Smooth muscle cell (in vitro differentiated cells): ENCODE measurements at regions not wholly inside any gene's neighbourhood (a gene's known extent, or its start where the extent isn't known, plus 50 kb on each side); places are given as distances from the start of the nearest gene placed in this dataset.
A peak's percentile ranks its signal among the peaks of the same experiment; 100 is the strongest.

Experiments used
- DNase-seq: peaks from one replicate; lab custom pipeline; 2025; ENCODE audit not compliant: unreplicated experiment; lab: John Stamatoyannopoulos, UW
- H2AFZ ChIP-seq: fragments of 200-600 bp; sonication (generic); 2 replicates; pipeline ENCODE4 v1.6.0; 2016; ENCODE audit warnings: antibody characterized with exemption, low read depth, mild to moderate bottlenecking
- H3F3A ChIP-seq: fragments of 200-600 bp; sonication (generic); 2 replicates; pipeline ENCODE4 v1.6.0; 2017; ENCODE audit warnings: antibody characterized with exemption, low read depth
- H3K27ac ChIP-seq: fragments of 200-600 bp; sonication (generic); 2 replicates; pipeline ENCODE4 v1.5.1; 2016; ENCODE audit warnings: low read depth, mild to moderate bottlenecking
- H3K27me3 ChIP-seq: fragments of 200-600 bp; sonication (generic); 2 replicates; pipeline ENCODE4 v1.6.1; 2016; ENCODE audit warnings: low read depth, mild to moderate bottlenecking
- H3K36me3 ChIP-seq: fragments of 200-600 bp; sonication (generic); 2 replicates; pipeline ENCODE4 v1.5.1; 2016; ENCODE audit warnings: low read depth
- H3K4me1 ChIP-seq: fragments of 200-600 bp; sonication (generic); 2 replicates; pipeline ENCODE4 v1.5.1; 2016; ENCODE audit warnings: low read depth
- H3K4me2 ChIP-seq: fragments of 200-600 bp; sonication (generic); 2 replicates; pipeline ENCODE4 v1.6.0; 2016; ENCODE audit warnings: mild to moderate bottlenecking
- H3K4me3 ChIP-seq: fragments of 200-600 bp; sonication (generic); 2 replicates; pipeline ENCODE4 v1.5.1; 2016; ENCODE audit warnings: mild to moderate bottlenecking
- H3K79me2 ChIP-seq: fragments of 200-600 bp; sonication (generic); 2 replicates; pipeline ENCODE4 v1.6.0; 2016; ENCODE audit warnings: low read depth, mild to moderate bottlenecking
- H3K9ac ChIP-seq: fragments of 200-600 bp; sonication (generic); 2 replicates; pipeline ENCODE4 v1.6.0; 2016; ENCODE audit warnings: low read depth
- H3K9me3 ChIP-seq: fragments of 200-600 bp; sonication (generic); replicated peaks from 2 replicates; pipeline ENCODE4 v1.5.1; 2016; ENCODE audit warnings: low read depth
- H4K20me1 ChIP-seq: fragments of 200-600 bp; sonication (generic); 2 replicates; pipeline ENCODE4 v1.6.0; 2016; ENCODE audit warnings: low read depth
- CTCF ChIP-seq: fragments of 200-600 bp; sonication (generic); IDR thresholded peaks from 2 replicates; pipeline ENCODE4 v1.5.1; 2017; ENCODE audit warnings: borderline replicate concordance, mild to moderate bottlenecking, antibody characterized with exemption; ENCODE audit not compliant: insufficient read depth, poor library complexity, severe bottlenecking
- WGBS: methylation state at CpG from one replicate; pipeline ENCODE4 v1.1.7; 2016; ENCODE audit warnings: low lambda C conversion rate; 5-methylcytosine and 5-hydroxymethylcytosine counted together

GRCh38 chr12:115306380-115306779, 622.4 kb upstream of the TBX3 start:
- 85% methylated on average over 4 of the region's 4 CpGs for WGBS
- H3K4me1 ChIP-seq = peaks cover 4% of the 10 kb centered on the region
- no peak for DNase-seq

GRCh38 chr12:115305867-115306266, 621.9 kb upstream of the TBX3 start:
- Histone ChIP-seq H3K79me2 (no peaks in the 10 kb centered on the region), H3F3A (peaks cover 12% of the 10 kb centered on the region), H2AFZ (no peak overlapping the region), H3K4me1 (peaks cover 4% of the 10 kb centered on the region), H3K27me3 (no peaks in the 10 kb centered on the region), H3K4me2 (no peak overlapping the region), H3K9ac (no peak overlapping the region), H3K36me3 (no peaks in the 10 kb centered on the region), H3K9me3 (no peaks in the 10 kb centered on the region), H3K27ac (no peak overlapping the region), H3K4me3 (no peak overlapping the region), H4K20me1 (no peaks in the 10 kb centered on the region)
- 53% methylated on average over 3 of the region's 3 CpGs for WGBS
- no peak for DNase-seq
- TF ChIP-seq CTCF = no peak

More at GRCh38 chr12:115306380-115306779, 622.4 kb upstream of the TBX3 start:
- Histone ChIP-seq H3K9ac (no peak overlapping the region), H3F3A (peaks cover 12% of the 10 kb centered on the region), H3K4me3 (no peak overlapping the region), H3K9me3 (no peaks in the 10 kb centered on the region), H3K79me2 (no peaks in the 10 kb centered on the region), H3K36me3 (no peaks in the 10 kb centered on the region), H3K27me3 (no peaks in the 10 kb centered on the region), H2AFZ (no peak overlapping the region), H3K4me2 (no peak overlapping the region), H3K27ac (no peak overlapping the region), H4K20me1 (no peaks in the 10 kb centered on the region)
- no peak for TF ChIP-seq CTCF

- no peak for TF ChIP-seq CTCF
- H3K4me2 ChIP-seq = no peak overlapping the region
- no peaks in the 10 kb centered on the region for H3K9me3 ChIP-seq
- no peaks in the 10 kb centered on the region for H3K79me2 ChIP-seq
- H3F3A ChIP-seq = peaks cover 12% of the 10 kb centered on the region
- H2AFZ ChIP-seq = no peak overlapping the region
- no peak for DNase-seq
- WGBS = 71% methylated on average over 4 of the region's 4 CpGs
- no peaks in the 10 kb centered on the region for H4K20me1 ChIP-seq
- H3K36me3 ChIP-seq = no peaks in the 10 kb centered on the region
- no peak overlapping the region for H3K9ac ChIP-seq
- H3K4me3 ChIP-seq = no peak overlapping the region
- no peak overlapping the region for H3K27ac ChIP-seq
- H3K27me3 ChIP-seq = no peaks in the 10 kb centered on the region
- peaks cover 4% of the 10 kb centered on the region for H3K4me1 ChIP-seq
Measured at GRCh38 chr12:115305275-115305674, 621.3 kb upstream of the TBX3 start.

GRCh38 chr12:115303723-115304309, 619.8 kb upstream of the TBX3 start:
- no peaks in the 10 kb centered on the region for H3K27me3 ChIP-seq
- H3K4me2 ChIP-seq = peak overlapping the region; percentile 18
- DNase-seq = no peak
- H2AFZ ChIP-seq = no peak overlapping the region
- peaks cover 12% of the 10 kb centered on the region for H3F3A ChIP-seq
- no peaks in the 10 kb centered on the region for H4K20me1 ChIP-seq
- H3K36me3 ChIP-seq = no peaks in the 10 kb centered on the region
- TF ChIP-seq CTCF = no peak
- no peaks in the 10 kb centered on the region for H3K9me3 ChIP-seq
- no peak overlapping the region for H3K4me3 ChIP-seq
- H3K27ac ChIP-seq = peak overlapping the region; percentile 22
- H3K79me2 ChIP-seq = no peaks in the 10 kb centered on the region
- 28% methylated on average over 4 of the region's 4 CpGs for WGBS
- peaks cover 4% of the 10 kb centered on the region for H3K4me1 ChIP-seq
- H3K9ac ChIP-seq = no peak overlapping the region
